DND-41 (cell line): ENCODE measurements at regions not wholly inside any gene's neighbourhood (a gene's known extent, or its start where the extent isn't known, plus 50 kb on each side); places are given as distances from the start of the nearest gene placed in this dataset.

Experiments used
- EZH2 ChIP-seq: IDR thresholded peaks from 3 replicates; pipeline ENCODE4 v1.6.1; 2012; ENCODE audit warnings: borderline replicate concordance, low read depth, mild to moderate bottlenecking, moderate library complexity, low read length, inconsistent platforms; ENCODE audit not compliant: severe bottlenecking
- TF ChIP-seq, protein P1 (sequence below): IDR thresholded peaks from 2 replicates; pipeline ENCODE4 v1.5.1; 2012; ENCODE audit warnings: borderline replicate concordance, low read length, moderate library complexity, mild to moderate bottlenecking; ENCODE audit not compliant: poor library complexity, severe bottlenecking; ENCODE audit errors: extremely low read depth

DNA sequence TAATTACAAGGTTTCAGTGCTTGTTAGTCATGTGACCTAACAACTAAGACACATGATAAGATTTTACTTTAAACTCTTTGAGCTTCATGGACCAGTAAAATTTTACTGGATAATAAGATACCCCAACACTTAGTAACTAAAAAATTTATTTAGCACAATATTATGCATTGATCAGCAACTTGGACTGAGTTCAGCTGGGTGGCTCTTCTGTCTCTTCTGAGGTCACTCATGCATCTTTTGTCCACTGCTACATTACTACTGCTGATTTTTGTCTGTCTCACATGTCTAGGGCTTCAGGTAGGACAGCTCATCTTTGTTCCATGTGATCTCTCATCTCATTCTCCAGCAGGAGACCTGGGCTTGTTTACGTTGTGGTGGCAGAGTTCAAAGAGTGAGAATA lies 370.2 kb upstream of the TMTC1 start:
- TF ChIP-seq, protein P1, sequence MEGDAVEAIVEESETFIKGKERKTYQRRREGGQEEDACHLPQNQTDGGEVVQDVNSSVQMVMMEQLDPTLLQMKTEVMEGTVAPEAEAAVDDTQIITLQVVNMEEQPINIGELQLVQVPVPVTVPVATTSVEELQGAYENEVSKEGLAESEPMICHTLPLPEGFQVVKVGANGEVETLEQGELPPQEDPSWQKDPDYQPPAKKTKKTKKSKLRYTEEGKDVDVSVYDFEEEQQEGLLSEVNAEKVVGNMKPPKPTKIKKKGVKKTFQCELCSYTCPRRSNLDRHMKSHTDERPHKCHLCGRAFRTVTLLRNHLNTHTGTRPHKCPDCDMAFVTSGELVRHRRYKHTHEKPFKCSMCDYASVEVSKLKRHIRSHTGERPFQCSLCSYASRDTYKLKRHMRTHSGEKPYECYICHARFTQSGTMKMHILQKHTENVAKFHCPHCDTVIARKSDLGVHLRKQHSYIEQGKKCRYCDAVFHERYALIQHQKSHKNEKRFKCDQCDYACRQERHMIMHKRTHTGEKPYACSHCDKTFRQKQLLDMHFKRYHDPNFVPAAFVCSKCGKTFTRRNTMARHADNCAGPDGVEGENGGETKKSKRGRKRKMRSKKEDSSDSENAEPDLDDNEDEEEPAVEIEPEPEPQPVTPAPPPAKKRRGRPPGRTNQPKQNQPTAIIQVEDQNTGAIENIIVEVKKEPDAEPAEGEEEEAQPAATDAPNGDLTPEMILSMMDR, result no peak
- no peak for TF ChIP-seq EZH2
